ENCODE measurements at regions not wholly inside any gene's neighbourhood (a gene's known extent, or its start where the extent isn't known, plus 50 kb on each side); places are given as distances from the start of the nearest gene placed in this dataset.

DNA sequence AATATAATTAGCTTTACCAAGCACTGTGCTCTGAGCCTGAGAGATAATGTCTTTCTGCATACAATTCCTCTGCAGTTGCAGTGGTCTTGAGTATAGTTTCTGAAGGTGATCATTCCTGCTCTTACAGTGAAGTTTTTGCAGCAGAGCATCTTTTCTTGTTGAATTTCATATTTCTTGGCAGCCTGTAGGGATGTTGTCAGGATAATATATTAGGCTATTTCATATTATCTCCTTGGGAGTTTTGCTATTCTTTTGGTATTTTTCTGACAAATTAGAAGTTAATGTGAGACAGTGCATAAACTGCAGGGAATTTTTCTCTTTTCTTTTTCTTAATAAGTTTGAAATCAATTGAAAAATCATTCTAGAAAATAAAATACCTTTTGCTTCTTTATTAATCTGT, 1502.6 kb upstream of the FLRT2 start:
- TF ChIP-seq POLR2AphosphoS5 (IDR thresholded peaks at IDR 0.05; ENCODE audit: low read depth, low read length) = no peak
- TF ChIP-seq POLR2A (IDR thresholded peaks at IDR 0.05; ENCODE audit: low read depth, low read length) = no peak
- no peak for TF ChIP-seq TAF1 (IDR thresholded peaks at IDR 0.05; ENCODE audit: borderline replicate concordance, low read depth, low read length)
